Esophagus squamous epithelium (tissue), 4 donors: ENCODE measurements at regions not wholly inside any gene's neighbourhood (a gene's known extent, or its start where the extent isn't known, plus 50 kb on each side); places are given as distances from the start of the nearest gene placed in this dataset.

Experiments
- POLR2A ChIP-seq, 4 donors: fragments of 450-650 bp; IDR thresholded peaks; one replicate each; pipeline ENCODE4 v1.6.1; 2017; ENCODE audit warnings: antibody characterized with exemption in 4 of 4, mild to moderate bottlenecking in 4 of 4, moderate library complexity in 3 of 4
- TF ChIP-seq, protein P1 (sequence below), 6 experiments: fragments of 450-650 bp in 4 of 6; fragments of 200-600 bp in 2 of 6; sonication (generic) in 2 of 6; IDR thresholded peaks; one replicate each; pipeline ENCODE4 v1.5.1; 2016 to 2019; ENCODE audit warnings: antibody characterized with exemption in 6 of 6, mild to moderate bottlenecking in 4 of 6, moderate library complexity in 4 of 6

DNA sequence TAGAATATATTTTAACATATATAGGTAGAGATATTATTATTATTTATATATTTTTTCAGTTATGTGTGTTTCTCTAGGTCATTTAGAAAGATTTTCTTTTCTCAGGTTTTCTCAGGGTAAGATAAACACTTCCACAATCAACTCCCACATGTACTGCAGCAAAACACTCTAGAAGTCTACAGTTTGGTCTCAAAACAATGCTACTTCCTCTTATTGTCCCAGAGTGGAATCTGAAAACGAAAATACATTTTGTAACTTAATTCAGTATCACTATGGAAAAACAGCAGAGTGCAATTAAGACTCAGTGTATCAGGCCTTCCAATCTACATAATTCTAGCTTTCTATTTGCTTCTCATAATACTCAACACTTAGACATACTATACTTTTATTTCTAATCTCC lies 190.1 kb upstream of the SLC35G4 start:
- TF ChIP-seq POLR2A (IDR thresholded peaks at IDR 0.05), result no peak
- TF ChIP-seq, protein P1, sequence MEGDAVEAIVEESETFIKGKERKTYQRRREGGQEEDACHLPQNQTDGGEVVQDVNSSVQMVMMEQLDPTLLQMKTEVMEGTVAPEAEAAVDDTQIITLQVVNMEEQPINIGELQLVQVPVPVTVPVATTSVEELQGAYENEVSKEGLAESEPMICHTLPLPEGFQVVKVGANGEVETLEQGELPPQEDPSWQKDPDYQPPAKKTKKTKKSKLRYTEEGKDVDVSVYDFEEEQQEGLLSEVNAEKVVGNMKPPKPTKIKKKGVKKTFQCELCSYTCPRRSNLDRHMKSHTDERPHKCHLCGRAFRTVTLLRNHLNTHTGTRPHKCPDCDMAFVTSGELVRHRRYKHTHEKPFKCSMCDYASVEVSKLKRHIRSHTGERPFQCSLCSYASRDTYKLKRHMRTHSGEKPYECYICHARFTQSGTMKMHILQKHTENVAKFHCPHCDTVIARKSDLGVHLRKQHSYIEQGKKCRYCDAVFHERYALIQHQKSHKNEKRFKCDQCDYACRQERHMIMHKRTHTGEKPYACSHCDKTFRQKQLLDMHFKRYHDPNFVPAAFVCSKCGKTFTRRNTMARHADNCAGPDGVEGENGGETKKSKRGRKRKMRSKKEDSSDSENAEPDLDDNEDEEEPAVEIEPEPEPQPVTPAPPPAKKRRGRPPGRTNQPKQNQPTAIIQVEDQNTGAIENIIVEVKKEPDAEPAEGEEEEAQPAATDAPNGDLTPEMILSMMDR (IDR thresholded peaks at IDR 0.05), result no peak
